GM12878 (cell line): ENCODE measurements at regions not wholly inside any gene's neighbourhood (a gene's known extent, or its start where the extent isn't known, plus 50 kb on each side); places are given as distances from the start of the nearest gene placed in this dataset.

Experiments
- ATAC-seq: fragments of 200-7000 bp; cut with Tn5 transposase; 3 replicates; pipeline ENCODE4 v1.9.1; 2020; ENCODE audit warnings: mild to moderate bottlenecking, moderate library complexity
- BruUV-seq: library from RNA; stranded (reverse); fragments of 400-500 nt; replicated peaks from 2 replicates; lab custom pipeline; 2021; lab: Mats Ljungman, UMichigan
- CTCF ChIA-PET: fragments of 300-600 bp; sonication (Branson Sonifier 250); formaldehyde crosslinking; extraction: SDS; loops from one replicate; lab custom pipeline; 2021; ENCODE audit warnings: inconsistent platforms; lab: Yijun Ruan, JAX
- POLR2A ChIA-PET: fragments of 350-600 bp; formaldehyde crosslinking; extraction: SDS; loops from one replicate; lab custom pipeline; 2021; ENCODE audit warnings: inconsistent platforms; lab: Charles Lee
- RAD21 ChIA-PET: fragments of 300-600 bp; sonication (Branson Sonifier 250); formaldehyde crosslinking; loops from one replicate; lab custom pipeline; 2023; ENCODE audit warnings: antibody characterized with exemption; ENCODE audit not compliant: unreplicated experiment; lab: Charles Lee
- SMC1A ChIA-PET: fragments of 300-600 bp; sonication (Branson Sonifier 250); formaldehyde crosslinking; loops from one replicate; lab custom pipeline; 2023; ENCODE audit not compliant: unreplicated experiment, uncharacterized antibody; lab: Charles Lee
- DNase-seq: peaks from one replicate; pipeline ENCODE4 v3.0.0-alpha.2; 2011; ENCODE audit warnings: low read depth, low spot score
- FAIRE-seq: peaks from 3 replicates; lab custom pipeline; 2011; peaks lifted over from hg19 to GRCh38; lab: Jason Lieb, UNC
- H2AFZ ChIP-seq: 2 replicates; pipeline ENCODE4 v1.6.0; 2011; ENCODE audit warnings: low read depth, low read length, control low read depth; ENCODE audit not compliant: control insufficient read depth
- H3K27ac ChIP-seq: 2 replicates; pipeline ENCODE4 v1.5.1; 2011; ENCODE audit warnings: control low read depth; ENCODE audit not compliant: control insufficient read depth, insufficient read depth
- H3K27me3 ChIP-seq, 2 experiments: replicated peaks in 1 of 2; 2 replicates each; pipeline versions ENCODE4 v1.6.0 to v1.6.1; 2011; ENCODE audit warnings: low read length in 1 of 2; ENCODE audit not compliant: control insufficient read depth in 2 of 2, insufficient read depth in 2 of 2
- H3K36me3 ChIP-seq, 2 experiments: 2 replicates each; pipeline ENCODE4 v1.5.1; 2011; ENCODE audit warnings: low read length in 1 of 2; ENCODE audit not compliant: control insufficient read depth in 2 of 2, insufficient read depth in 2 of 2
- H3K4me1 ChIP-seq: 2 replicates; pipeline ENCODE4 v1.6.1; 2011; ENCODE audit warnings: mild to moderate bottlenecking, low read length, moderate library complexity, mixed read lengths; ENCODE audit not compliant: control insufficient read depth, insufficient read depth
- H3K4me2 ChIP-seq: 2 replicates; pipeline ENCODE4 v1.6.0; 2011; ENCODE audit warnings: control low read depth; ENCODE audit not compliant: control insufficient read depth, insufficient read depth
- H3K4me3 ChIP-seq: fragments of 200-600 bp; sonication (generic); 2 replicates; pipeline ENCODE4 v1.5.1; 2016
- H3K79me2 ChIP-seq: 2 replicates; pipeline ENCODE4 v1.6.0; 2011; ENCODE audit warnings: low read length; ENCODE audit not compliant: control insufficient read depth, insufficient read depth
- H3K9ac ChIP-seq: 2 replicates; pipeline ENCODE4 v1.8.0; 2011; ENCODE audit warnings: low read length, control low read depth, mixed read lengths; ENCODE audit not compliant: control insufficient read depth, insufficient read depth
- H3K9me3 ChIP-seq: replicated peaks from 3 replicates; pipeline ENCODE4 v1.5.1; 2011; ENCODE audit warnings: mild to moderate bottlenecking, low read length; ENCODE audit not compliant: control insufficient read depth, insufficient read depth
- H4K20me1 ChIP-seq: 2 replicates; pipeline ENCODE4 v1.6.0; 2011; ENCODE audit not compliant: control insufficient read depth, insufficient read depth
- ASH2L ChIP-seq: fragments of 300-600, 200-600 bp; sonication (generic); IDR thresholded peaks from 2 replicates; pipeline ENCODE4 v1.6.1; 2017; ENCODE audit warnings: low read depth, mild to moderate bottlenecking, borderline replicate concordance
- CBFB ChIP-seq: IDR thresholded peaks from 2 replicates; pipeline ENCODE4 v1.6.1; 2016; ENCODE audit warnings: antibody characterized with exemption, low read depth
- DPF2 ChIP-seq: fragments of 450-650 bp; IDR thresholded peaks from 2 replicates; pipeline ENCODE4 v1.6.1; 2017; ENCODE audit warnings: mild to moderate bottlenecking
- GABPA ChIP-seq: IDR thresholded peaks from 2 replicates; pipeline ENCODE4 v1.6.1; 2014; ENCODE audit warnings: antibody characterized with exemption, low read depth, mild to moderate bottlenecking, inconsistent platforms
- MTA2 ChIP-seq: fragments of 450-650 bp; IDR thresholded peaks from 2 replicates; pipeline ENCODE4 v1.6.1; 2016; ENCODE audit warnings: low read depth, mild to moderate bottlenecking, moderate library complexity
- MTA3 ChIP-seq: IDR thresholded peaks from 2 replicates; pipeline ENCODE4 v1.6.1; 2012; ENCODE audit warnings: low read length, inconsistent platforms, borderline replicate concordance
- NFIC ChIP-seq: IDR thresholded peaks from 2 replicates; pipeline ENCODE4 v1.6.1; 2012; ENCODE audit warnings: low read depth, mild to moderate bottlenecking, inconsistent platforms, low read length, moderate library complexity
- NFXL1 ChIP-seq: fragments of 450-650 bp; IDR thresholded peaks from 2 replicates; pipeline ENCODE4 v1.6.1; 2017; ENCODE audit warnings: antibody characterized with exemption, mild to moderate bottlenecking, borderline replicate concordance
- PAX8 ChIP-seq: fragments of 450-650 bp; IDR thresholded peaks from 2 replicates; pipeline ENCODE4 v1.6.1; 2017; ENCODE audit warnings: mild to moderate bottlenecking, moderate library complexity
- RELA ChIP-seq: fragments of 450-650 bp; IDR thresholded peaks from 2 replicates; pipeline ENCODE4 v1.8.0; 2014; ENCODE audit warnings: borderline replicate concordance; ENCODE audit not compliant: partially characterized antibody
- RUNX3 ChIP-seq: IDR thresholded peaks from 2 replicates; pipeline ENCODE4 v1.6.1; 2012; ENCODE audit warnings: low read length, inconsistent platforms
- SPI1 ChIP-seq: IDR thresholded peaks from 2 replicates; pipeline ENCODE4 v1.6.1; 2011; ENCODE audit warnings: low read depth, mild to moderate bottlenecking, low read length, moderate library complexity, borderline replicate concordance; ENCODE audit not compliant: insufficient read depth
- TAF1 ChIP-seq: IDR thresholded peaks from 2 replicates; pipeline ENCODE4 v1.6.1; 2011; ENCODE audit warnings: mild to moderate bottlenecking, low read depth, low read length, borderline replicate concordance
- TBL1XR1 ChIP-seq: IDR thresholded peaks from 2 replicates; pipeline ENCODE4 v1.6.1; 2012; ENCODE audit warnings: low read depth, low read length, improper control_type of control experiment
- ZNF687 ChIP-seq: fragments of 450-650 bp; IDR thresholded peaks from 2 replicates; pipeline ENCODE4 v1.6.1; 2017; ENCODE audit warnings: mild to moderate bottlenecking, moderate library complexity
- WGBS: methylation state at CpG from one replicate; pipeline ENCODE4 v1.1.6; 2016; ENCODE audit warnings: low lambda C conversion rate; ENCODE audit not compliant: insufficient replicate concordance, insufficient coverage; ENCODE audit errors: missing lambda C conversion rate; 5-methylcytosine and 5-hydroxymethylcytosine counted together
- in situ Hi-C: fragments of 300-500 bp; cut with MboI; formaldehyde crosslinking; loops from 9 replicates; pipeline ENCODE4 v1.14.3; 2018; ENCODE audit warnings: mixed read lengths
- intact Hi-C: fragments of 100-400 bp; cut with micrococcal nuclease; formaldehyde crosslinking; loops from one replicate; pipeline ENCODE4 v1.14.2; 2022; ENCODE audit not compliant: unreplicated experiment

- ChIA-PET SMC1A (no interaction called here), CTCF (no interaction called here), POLR2A (no interaction called here), RAD21 (no interaction called here)
- Histone ChIP-seq H3K36me3 (no peaks in the 10 kb centered on the region), H3K4me3 (no peak overlapping the region), H2AFZ (no peak overlapping the region), H3K9me3 (no peaks in the 10 kb centered on the region; the same call in 2 of the 3 replicates), H3K79me2 (no peaks in the 10 kb centered on the region), H3K4me2 (no peak overlapping the region), H3K27me3 (no peaks in the 10 kb centered on the region), H3K9ac (no peak overlapping the region), H4K20me1 (no peaks in the 10 kb centered on the region), H3K4me1 (no peaks in the 10 kb centered on the region), H3K27ac (no peak overlapping the region)
- DNase-seq, result no peak
- in situ Hi-C loops (no loop called here), intact Hi-C loops (no loop called here)
- TF ChIP-seq ZNF687, result no peak
- no peak for TF ChIP-seq SPI1
- TF ChIP-seq MTA3, result no peak
- TF ChIP-seq CBFB, result no peak
- no peak for TF ChIP-seq RELA
- TF ChIP-seq GABPA, result no peak
- TF ChIP-seq PAX8, result no peak
- no peak for TF ChIP-seq ASH2L
- no peak for TF ChIP-seq DPF2
- TF ChIP-seq TAF1, result no peak
- TF ChIP-seq TBL1XR1, result no peak
- no peak for TF ChIP-seq NFXL1
- no peak for TF ChIP-seq MTA2
- no peak for TF ChIP-seq NFIC
- no peak for TF ChIP-seq RUNX3
- no peak for ATAC-seq
- BruUV-seq, result no TSS peak
- 0% methylated on average over 1 of the region's 1 CpG for WGBS
- FAIRE-seq, result no peak
Observed at GRCh38 chr5:4653475-4653874, 486.7 kb upstream of the ADAMTS16 start.
